ENCODE measurements at regions not wholly inside any gene's neighbourhood (a gene's known extent, or its start where the extent isn't known, plus 50 kb on each side); places are given as distances from the start of the nearest gene placed in this dataset.

GRCh38 chr18:23330423-23330822 is 122.7 kb upstream of the RIOK3 start:
- H3K27me3 ChIP-seq: no peaks in the 10 kb centered on the region
- peak overlapping the region; percentile 50 to 83 (median 72) for H3K27ac ChIP-seq
- TF ChIP-seq CTCF (IDR thresholded peaks at IDR 0.05): no peak
- TF ChIP-seq POLR2A (IDR thresholded peaks at IDR 0.05): no peak
- WGBS, 2 donors: 65 to 80% methylated on average over 8 of the region's 8 CpGs
- no peak for DNase-seq
- peaks cover 0 to 21% (median 0%) of the 10 kb centered on the region in 3 donors for H3K4me1 ChIP-seq
- no peaks in the 10 kb centered on the region for H3K36me3 ChIP-seq
- peak overlapping the region in 3 of 4 donors; percentile 14 to 47 (median 26) for H3K4me3 ChIP-seq
- no peaks in the 10 kb centered on the region for H3K9me3 ChIP-seq
- intact Hi-C loops (cut with DNase I): no loop called here

- H3K27ac ChIP-seq: peak overlapping the region; percentile 50 to 83 (median 72)
- intact Hi-C loops (cut with DNase I): no loop called here
- WGBS, 2 donors: 59% methylated on average over 10 to 12 of the region's 22 CpGs
- peaks cover 0 to 28% (median 4%) of the 10 kb centered on the region in 3 donors for H3K4me1 ChIP-seq
- no peaks in the 10 kb centered on the region for H3K36me3 ChIP-seq
- H3K27me3 ChIP-seq: no peaks in the 10 kb centered on the region
- H3K4me3 ChIP-seq: peak overlapping the region; percentile 11 to 47 (median 20)
- TF ChIP-seq POLR2A (IDR thresholded peaks at IDR 0.05): peak in 1 of 4 donors; percentile 4
- peak in 3 of 6 experiments; percentile 22 to 45 (median 32) for TF ChIP-seq CTCF (IDR thresholded peaks at IDR 0.05)
- peak; percentile 12 for DNase-seq
- H3K9me3 ChIP-seq: no peaks in the 10 kb centered on the region
Measured at GRCh38 chr18:23331091-23331920, 121.8 kb upstream of the RIOK3 start.

- TF ChIP-seq POLR2A (IDR thresholded peaks at IDR 0.05): no peak
- TF ChIP-seq CTCF (IDR thresholded peaks at IDR 0.05): no peak
Measured at GRCh38 chr18:23332356-23332755, 120.7 kb upstream of the RIOK3 start.

DNA sequence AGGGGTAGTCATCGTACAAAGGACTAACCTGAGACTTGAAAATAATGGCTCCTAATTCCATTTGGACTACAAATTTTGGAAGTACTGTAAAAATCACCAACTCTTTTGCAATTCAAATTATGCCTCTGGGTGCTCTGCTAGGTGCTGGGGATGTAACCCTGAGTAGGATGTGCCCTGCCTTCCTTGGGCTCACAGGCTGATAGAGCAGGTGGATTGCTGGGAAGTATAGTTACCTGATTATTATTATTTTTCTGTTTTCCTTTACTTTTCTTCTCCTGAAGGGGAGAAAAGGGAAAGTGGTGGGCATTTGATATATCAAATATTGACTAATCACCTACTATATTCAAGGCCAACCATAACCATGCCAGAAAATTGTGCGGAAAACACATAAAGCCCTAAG is 119.3 kb upstream of the RIOK3 start:
- Histone ChIP-seq H3K9me3 (no peaks in the 10 kb centered on the region), H3K4me3 (no peak overlapping the region), H3K27me3 (no peaks in the 10 kb centered on the region), H3K36me3 (no peaks in the 10 kb centered on the region), H3K4me1 (peaks cover 0 to 31% (median 6%) of the 10 kb centered on the region in 3 donors), H3K27ac (no peak overlapping the region)
- TF ChIP-seq POLR2A (IDR thresholded peaks at IDR 0.05) (no peak), CTCF (IDR thresholded peaks at IDR 0.05) (no peak)
- intact Hi-C loops (cut with DNase I): no loop called here
- 29 to 35% methylated on average over 2 of the region's 2 CpGs for WGBS, 2 donors
- no peak for DNase-seq

More at GRCh38 chr18:23332356-23332755, 120.7 kb upstream of the RIOK3 start:
- H3K9me3 ChIP-seq: no peaks in the 10 kb centered on the region
- H3K4me3 ChIP-seq: no peak overlapping the region
- DNase-seq: no peak
- H3K36me3 ChIP-seq: no peaks in the 10 kb centered on the region
- WGBS, 2 donors: 96 to 98% methylated on average over 2 of the region's 2 CpGs
- no peak overlapping the region for H3K27ac ChIP-seq
- intact Hi-C loops (cut with DNase I): no loop called here
- no peaks in the 10 kb centered on the region for H3K27me3 ChIP-seq
- H3K4me1 ChIP-seq: peaks cover 0 to 31% (median 6%) of the 10 kb centered on the region in 3 donors

- no peak overlapping the region for H3K4me3 ChIP-seq
- peaks cover 0 to 31% (median 6%) of the 10 kb centered on the region in 3 donors for H3K4me1 ChIP-seq
- intact Hi-C loops (cut with DNase I): no loop called here
- no peak for TF ChIP-seq CTCF (IDR thresholded peaks at IDR 0.05)
- TF ChIP-seq POLR2A (IDR thresholded peaks at IDR 0.05): no peak
- no peaks in the 10 kb centered on the region for H3K36me3 ChIP-seq
- WGBS, 2 donors: 87 to 94% methylated on average over 13 of the region's 13 CpGs
- DNase-seq: no peak
- no peak overlapping the region for H3K27ac ChIP-seq
- no peaks in the 10 kb centered on the region for H3K27me3 ChIP-seq
- H3K9me3 ChIP-seq: no peaks in the 10 kb centered on the region
Measured at GRCh38 chr18:23334569-23334968, 118.5 kb upstream of the RIOK3 start.
